ENCODE measurements at regions not wholly inside any gene's neighbourhood (a gene's known extent, or its start where the extent isn't known, plus 50 kb on each side); places are given as distances from the start of the nearest gene placed in this dataset.

DNA sequence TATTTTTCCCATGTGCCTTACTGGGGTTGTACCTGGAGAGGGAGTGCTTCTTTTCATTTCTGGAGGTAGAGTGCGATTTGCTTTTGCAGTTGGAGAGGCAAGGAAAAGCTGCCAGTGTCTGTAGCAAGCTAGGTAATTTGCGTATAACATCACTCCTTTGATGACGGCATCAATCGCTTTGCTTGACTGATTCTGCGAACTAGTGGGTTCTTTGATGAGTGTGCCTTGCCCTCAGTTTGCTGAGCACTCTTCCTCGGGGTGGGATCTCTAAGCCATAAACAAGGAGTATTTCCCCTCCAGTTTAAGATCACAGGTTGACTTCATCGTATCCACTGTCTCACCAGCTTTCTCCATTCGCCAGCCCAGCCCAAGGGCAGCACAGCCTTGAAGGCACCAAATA is 344.5 kb downstream of the KCNRG start:
- FAIRE-seq: no peak
- no peak for TF ChIP-seq CTCF (IDR thresholded peaks at IDR 0.05; ENCODE audit: insufficient read depth, missing control alignments)
- no peak for DNase-seq (ENCODE audit: insufficient read length, low spot score)

- no peak for TF ChIP-seq CTCF (IDR thresholded peaks at IDR 0.05; ENCODE audit: insufficient read depth, missing control alignments)
- FAIRE-seq (no peak), DNase-seq (ENCODE audit: insufficient read length, low spot score) (no peak)
These were observed 345.4 kb downstream of the KCNRG start for GRCh38 chr13:50360637-50361036.

DNA sequence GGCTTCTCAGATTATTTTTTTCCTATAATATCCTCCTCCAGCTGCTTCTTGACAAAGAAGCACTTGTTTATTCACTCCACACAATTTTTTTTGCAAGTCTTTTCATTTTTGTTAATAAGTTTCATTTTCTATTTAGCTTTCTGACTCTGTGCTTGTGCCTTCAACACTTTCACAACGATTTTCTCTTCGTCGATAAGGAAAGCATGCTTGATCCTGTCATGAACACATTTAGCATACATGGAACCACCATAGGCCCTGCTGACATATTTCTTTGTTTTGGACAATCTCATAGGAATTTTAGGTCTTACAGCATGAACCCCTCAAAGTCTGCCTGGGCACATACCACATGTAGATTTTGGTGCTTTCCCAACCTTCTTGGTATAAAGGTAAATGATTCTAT is 346.0 kb downstream of the KCNRG start:
- no peak for TF ChIP-seq CTCF (IDR thresholded peaks at IDR 0.05; ENCODE audit: insufficient read depth, missing control alignments)
- FAIRE-seq: no peak
- no peak for DNase-seq (ENCODE audit: insufficient read length, low spot score)

DNA sequence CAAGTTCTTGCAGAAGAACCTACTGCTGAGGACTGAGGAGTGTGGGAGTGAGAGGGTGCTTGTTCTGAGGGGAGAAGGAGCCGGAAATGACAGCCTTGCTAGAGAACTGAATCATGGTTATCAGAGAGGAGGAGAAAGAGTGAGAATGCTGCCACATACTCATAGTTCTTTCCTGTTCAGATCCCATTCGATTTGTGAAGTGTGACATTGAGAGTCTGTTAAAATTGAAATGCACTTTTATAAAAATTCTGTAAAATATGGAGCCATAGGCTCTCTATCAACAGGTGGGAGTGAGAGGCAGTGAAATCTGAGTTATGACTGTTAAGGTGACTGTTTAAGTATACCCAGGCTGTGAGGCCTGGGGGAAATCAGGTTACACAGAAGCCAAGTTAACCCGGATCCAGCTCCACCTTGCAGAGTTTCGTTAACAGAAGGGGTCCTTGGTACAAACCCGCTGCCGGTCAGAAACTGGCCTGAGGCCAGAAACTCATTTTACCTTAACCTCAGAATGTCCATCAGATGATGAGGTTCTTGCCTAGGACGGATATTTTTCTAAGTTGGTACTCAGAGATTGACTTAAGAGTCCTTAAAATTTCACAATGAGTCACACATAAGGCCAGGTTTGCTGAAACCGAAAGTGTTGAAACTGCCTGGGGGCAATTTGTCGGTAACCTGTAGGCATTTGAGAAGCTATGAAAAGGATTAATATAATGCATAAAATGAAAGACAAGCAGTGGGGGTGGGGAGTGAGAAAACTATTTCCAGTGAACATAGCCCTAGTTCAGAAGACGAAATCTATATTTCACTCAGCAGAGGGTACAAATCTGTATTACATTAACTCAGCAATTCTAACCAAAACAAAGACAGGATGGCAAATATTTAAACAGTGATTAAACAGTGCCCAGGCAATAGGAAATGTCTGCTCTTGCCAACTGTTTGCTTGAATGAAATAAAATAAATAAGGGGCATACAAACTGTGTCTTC is 350.5 kb downstream of the KCNRG start:
- FAIRE-seq: no peak
- TF ChIP-seq CTCF (IDR thresholded peaks at IDR 0.05; ENCODE audit: insufficient read depth, missing control alignments): no peak
- no peak for DNase-seq (ENCODE audit: insufficient read length, low spot score)

- no peak for TF ChIP-seq CTCF (IDR thresholded peaks at IDR 0.05; ENCODE audit: insufficient read depth, missing control alignments)
- FAIRE-seq (no peak), DNase-seq (ENCODE audit: insufficient read length, low spot score) (no peak)
These were observed 351.4 kb downstream of the KCNRG start for GRCh38 chr13:50366488-50367174.

DNA sequence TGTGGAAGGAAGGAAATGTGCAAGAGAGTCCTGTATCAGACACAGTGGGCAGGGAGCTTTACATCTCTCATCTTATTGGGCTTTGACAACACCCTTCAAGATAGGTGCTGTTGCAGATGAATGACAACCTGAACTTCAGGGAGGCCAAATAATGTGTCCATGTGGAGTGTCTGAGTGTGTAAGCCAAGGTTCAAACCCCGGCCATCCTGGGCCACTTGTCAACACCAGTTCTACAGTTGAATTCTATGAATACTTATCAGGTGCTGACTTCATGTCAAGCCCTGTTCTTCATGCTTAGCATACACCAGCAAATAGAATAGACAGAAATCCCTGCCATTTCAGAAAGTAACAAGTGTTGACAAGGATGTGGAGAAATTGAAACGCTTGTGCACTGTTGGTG is 354.4 kb downstream of the KCNRG start:
- TF ChIP-seq CTCF (IDR thresholded peaks at IDR 0.05; ENCODE audit: insufficient read depth, missing control alignments): no peak
- DNase-seq (ENCODE audit: insufficient read length, low spot score) (no peak), FAIRE-seq (no peak)

Data from D721Med (cell line).